ENCODE measurements at regions not wholly inside any gene's neighbourhood (a gene's known extent, or its start where the extent isn't known, plus 50 kb on each side); places are given as distances from the start of the nearest gene placed in this dataset.
"Not testable (repeated sequence)": the region's sequence is repeated elsewhere in the genome, so short reads cannot be mapped to it uniquely, and the experiment has no call there.

DNA sequence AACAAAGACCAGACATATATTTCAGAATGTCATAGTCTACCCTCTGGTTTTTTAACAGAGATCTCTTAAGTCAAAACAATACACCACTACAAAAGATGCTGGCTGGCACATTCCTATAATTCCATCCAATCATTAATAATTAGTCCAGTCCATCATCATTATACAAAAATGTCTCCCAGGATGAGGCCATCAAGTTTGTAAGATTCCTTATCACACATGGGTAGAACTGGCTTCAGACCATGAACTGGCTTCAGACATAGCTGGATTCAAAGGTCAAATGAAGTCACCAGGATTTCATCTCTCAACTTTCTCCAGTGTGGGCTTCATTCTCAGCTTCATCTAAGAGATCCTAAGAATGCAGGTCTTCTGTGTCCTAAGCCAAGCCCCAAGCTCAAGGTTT is 147.1 kb downstream of the ENC1 start:
- Histone ChIP-seq H3K27ac (no peak overlapping the region), H3K27me3 (no peaks in the 10 kb centered on the region), H3K9me3 (no peaks in the 10 kb centered on the region), H3K4me3 (ENCODE audit: low read depth in 1 of 2, low read length in 1 of 2) (no peak overlapping the region), H3K4me1 (ENCODE audit: control insufficient read depth in 1 of 2, insufficient read depth in 1 of 2, low read depth in 1 of 2, low read length in 1 of 2) (no peaks in the 10 kb centered on the region), H3K36me3 (no peaks in the 10 kb centered on the region)
- no peak for TF ChIP-seq CTCF (IDR thresholded peaks at IDR 0.05)

- H3K4me3 ChIP-seq (ENCODE audit: low read depth in 1 of 2, low read length in 1 of 2): no peak overlapping the region
- no peaks in the 10 kb centered on the region for H3K9me3 ChIP-seq
- no peaks in the 10 kb centered on the region for H3K4me1 ChIP-seq (ENCODE audit: control insufficient read depth in 1 of 2, insufficient read depth in 1 of 2, low read depth in 1 of 2, low read length in 1 of 2)
- no peaks in the 10 kb centered on the region for H3K36me3 ChIP-seq
- H3K27me3 ChIP-seq: no peaks in the 10 kb centered on the region
- no peak overlapping the region for H3K27ac ChIP-seq
- no peak for TF ChIP-seq CTCF (IDR thresholded peaks at IDR 0.05)
Measured at GRCh38 chr5:74492230-74492629, 148.3 kb downstream of the ENC1 start.

DNA sequence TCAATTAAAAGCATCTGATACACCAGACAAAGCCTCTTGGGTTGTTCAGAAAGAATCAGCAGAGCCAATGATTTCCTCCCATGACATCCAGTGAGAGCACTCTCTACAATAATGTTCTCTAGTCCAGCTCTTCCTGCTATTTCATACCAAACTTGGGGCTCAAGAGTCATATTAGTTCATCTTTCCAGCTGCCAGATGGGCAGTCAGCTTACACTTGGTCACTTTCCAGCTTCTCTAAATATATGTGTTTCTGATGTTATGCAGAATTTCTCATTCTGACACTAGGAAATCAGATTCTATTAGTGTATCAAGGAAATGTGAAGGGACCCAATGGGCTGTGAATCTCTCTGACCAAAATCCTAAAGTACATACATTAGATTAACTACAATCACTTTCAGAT is 148.9 kb downstream of the ENC1 start:
- Histone ChIP-seq H3K27ac (no peak overlapping the region), H3K9me3 (no peaks in the 10 kb centered on the region), H3K4me3 (ENCODE audit: low read depth in 1 of 2, low read length in 1 of 2) (no peak overlapping the region), H3K36me3 (no peaks in the 10 kb centered on the region), H3K27me3 (no peaks in the 10 kb centered on the region), H3K4me1 (ENCODE audit: control insufficient read depth in 1 of 2, insufficient read depth in 1 of 2, low read depth in 1 of 2, low read length in 1 of 2) (no peaks in the 10 kb centered on the region)
- no peak for TF ChIP-seq CTCF (IDR thresholded peaks at IDR 0.05)

GRCh38 chr5:74490814-74491213 is 149.7 kb downstream of the ENC1 start:
- Histone ChIP-seq H3K36me3 (no peaks in the 10 kb centered on the region), H3K4me3 (ENCODE audit: low read depth in 1 of 2, low read length in 1 of 2) (no peak overlapping the region), H3K27ac (no peak overlapping the region), H3K4me1 (ENCODE audit: control insufficient read depth in 1 of 2, insufficient read depth in 1 of 2, low read depth in 1 of 2, low read length in 1 of 2) (no peaks in the 10 kb centered on the region), H3K9me3 (no peaks in the 10 kb centered on the region), H3K27me3 (no peaks in the 10 kb centered on the region)
- no peak for TF ChIP-seq CTCF (IDR thresholded peaks at IDR 0.05)

DNA sequence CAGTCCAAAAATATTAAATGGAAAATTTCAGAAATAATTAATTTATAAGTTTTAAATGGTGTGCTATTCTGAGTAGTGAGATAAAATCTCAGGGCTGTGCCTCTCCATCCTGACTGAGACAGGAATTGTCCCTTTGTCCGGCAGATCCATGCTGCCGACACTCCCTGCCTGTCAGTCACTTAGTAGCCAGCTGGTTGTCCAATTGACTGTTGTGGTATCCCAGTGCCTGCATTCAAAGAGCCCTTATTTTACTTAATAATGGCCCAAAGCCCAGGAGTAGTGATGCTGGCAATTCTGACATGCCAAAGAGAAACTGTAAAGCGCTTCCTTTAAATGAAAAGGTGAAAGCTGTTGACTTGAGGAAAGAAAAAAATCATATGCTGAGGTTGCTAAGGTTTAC is 157.5 kb downstream of the ENC1 start:
- Histone ChIP-seq H3K4me3 (ENCODE audit: low read depth in 1 of 2, low read length in 1 of 2) (no peak overlapping the region), H3K4me1 (ENCODE audit: control insufficient read depth in 1 of 2, insufficient read depth in 1 of 2, low read depth in 1 of 2, low read length in 1 of 2) (no peaks in the 10 kb centered on the region), H3K27me3 (no peaks in the 10 kb centered on the region), H3K36me3 (no peaks in the 10 kb centered on the region), H3K9me3 (no peaks in the 10 kb centered on the region), H3K27ac (no peak overlapping the region)
- TF ChIP-seq CTCF (IDR thresholded peaks at IDR 0.05): no peak

GRCh38 chr5:74482523-74482922 is 158.0 kb downstream of the ENC1 start:
- TF ChIP-seq CTCF (IDR thresholded peaks at IDR 0.05): no peak
- H3K4me1 ChIP-seq (ENCODE audit: control insufficient read depth in 1 of 2, insufficient read depth in 1 of 2, low read depth in 1 of 2, low read length in 1 of 2): no peaks in the 10 kb centered on the region
- no peak overlapping the region for H3K4me3 ChIP-seq (ENCODE audit: low read depth in 1 of 2, low read length in 1 of 2)
- H3K27ac ChIP-seq: no peak overlapping the region
- H3K36me3 ChIP-seq: no peaks in the 10 kb centered on the region
- no peaks in the 10 kb centered on the region for H3K27me3 ChIP-seq
- no peaks in the 10 kb centered on the region for H3K9me3 ChIP-seq

DNA sequence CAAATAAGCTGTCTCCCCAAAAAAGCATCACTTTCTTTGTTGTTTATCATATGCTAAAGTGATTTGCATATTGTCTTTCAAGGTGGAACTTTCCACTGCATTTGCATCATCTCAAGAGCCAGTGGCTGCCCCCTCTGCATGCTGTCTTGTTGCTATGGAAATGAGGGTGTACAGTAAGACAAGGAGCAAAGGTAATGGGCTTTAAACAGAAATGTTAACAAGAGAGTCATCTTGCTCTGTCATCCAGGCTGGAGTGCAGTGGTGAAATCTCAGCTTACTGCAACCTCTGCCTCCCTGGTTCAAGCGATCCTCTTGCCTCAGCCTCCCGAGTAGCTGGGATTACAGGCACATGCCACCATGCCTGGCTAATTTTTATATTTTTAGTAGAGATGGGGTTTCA is 159.2 kb downstream of the ENC1 start:
- not testable (repeated sequence) for H3K4me1 ChIP-seq (ENCODE audit: control insufficient read depth in 1 of 2, insufficient read depth in 1 of 2, low read depth in 1 of 2, low read length in 1 of 2); H3K27me3 ChIP-seq; H3K27ac ChIP-seq

More for the DNA sequence above, 159.2 kb downstream of the ENC1 start:
- H3K9me3 ChIP-seq; H3K4me3 ChIP-seq (ENCODE audit: low read depth in 1 of 2, low read length in 1 of 2); H3K36me3 ChIP-seq: not testable (repeated sequence)

Measured in neutrophil (primary cell).